MCF 10A (cell line): ENCODE measurements at regions not wholly inside any gene's neighbourhood (a gene's known extent, or its start where the extent isn't known, plus 50 kb on each side); places are given as distances from the start of the nearest gene placed in this dataset.

Experiments used
- BruUV-seq: library from RNA; stranded (reverse); fragments of 400-500 nt; replicated peaks from 2 replicates; lab custom pipeline; 2021; lab: Mats Ljungman, UMichigan
- CTCF ChIA-PET: fragments of 300-600 bp; sonication (Branson Sonifier 250); formaldehyde crosslinking; extraction: SDS; loops from one replicate; lab custom pipeline; 2021; ENCODE audit warnings: antibody characterized with exemption, inconsistent platforms; lab: Yijun Ruan, JAX
- POLR2A ChIA-PET: fragments of 300-600, 350-650 bp; sonication (Branson Sonifier 250); formaldehyde crosslinking; extraction: SDS; loops from one replicate; lab custom pipeline; 2020; ENCODE audit warnings: antibody characterized with exemption, inconsistent platforms; lab: Yijun Ruan, JAX
- DNase-seq: peaks from one replicate; pipeline ENCODE4 v3.0.0-alpha.2; 2018; ENCODE audit not compliant: unreplicated experiment
- H3K27ac Mint-ChIP-seq: one replicate; pipeline ENCODE4 v1.8.0; 2022; ENCODE audit warnings: mild to moderate bottlenecking, low read depth, mixed read lengths; ENCODE audit not compliant: unreplicated experiment
- H3K27me3 Mint-ChIP-seq: one replicate; pipeline ENCODE4 v1.8.0; 2022; ENCODE audit warnings: mixed read lengths; ENCODE audit not compliant: insufficient read depth, unreplicated experiment
- H3K36me3 Mint-ChIP-seq: one replicate; pipeline ENCODE4 v1.8.0; 2022; ENCODE audit warnings: mild to moderate bottlenecking, moderate library complexity, mixed read lengths; ENCODE audit not compliant: insufficient read depth, unreplicated experiment
- H3K4me1 Mint-ChIP-seq: one replicate; pipeline ENCODE4 v1.8.0; 2022; ENCODE audit warnings: mixed read lengths; ENCODE audit not compliant: insufficient read depth, unreplicated experiment
- H3K4me3 Mint-ChIP-seq: one replicate; pipeline ENCODE4 v1.8.0; 2022; ENCODE audit warnings: mild to moderate bottlenecking, moderate library complexity, mixed read lengths; ENCODE audit not compliant: unreplicated experiment
- H3K9me3 Mint-ChIP-seq: one replicate; pipeline ENCODE4 v1.8.0; 2022; ENCODE audit warnings: mixed read lengths; ENCODE audit not compliant: unreplicated experiment
- intact Hi-C: fragments of 100-400 bp; cut with micrococcal nuclease; formaldehyde crosslinking; loops from 2 replicates; pipeline ENCODE4 v1.14.1; 2022
- TF ChIP-seq, protein P1 (sequence below): fragments of 200-600 bp; IDR thresholded peaks from one replicate; pipeline ENCODE4 v1.8.0; 2022; ENCODE audit warnings: antibody characterized with exemption, mild to moderate bottlenecking; ENCODE audit not compliant: unreplicated experiment

DNA sequence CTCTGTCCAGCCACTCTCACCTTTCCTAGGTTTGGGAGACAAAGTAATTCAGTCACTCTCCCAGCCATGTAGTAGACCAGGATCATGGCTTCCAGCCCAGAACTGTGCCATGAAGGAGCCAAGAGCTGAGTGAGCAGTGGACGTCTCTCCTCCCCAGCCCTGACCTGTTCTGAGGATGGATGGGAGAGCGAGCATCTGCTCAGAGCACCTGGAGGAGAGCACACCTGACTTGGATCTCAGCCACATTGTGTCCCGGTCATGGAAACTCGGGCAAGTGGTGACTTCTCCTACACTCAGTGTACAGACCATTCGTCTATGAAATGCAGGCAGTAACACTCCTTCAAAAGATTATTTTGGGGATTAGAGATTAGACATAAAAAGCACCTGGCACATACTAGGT is 299.7 kb downstream of the TNS1 start:
- no peaks in the 10 kb centered on the region for H3K27me3 Mint-ChIP-seq
- H3K4me3 Mint-ChIP-seq = no peak overlapping the region
- TF ChIP-seq, protein P1, sequence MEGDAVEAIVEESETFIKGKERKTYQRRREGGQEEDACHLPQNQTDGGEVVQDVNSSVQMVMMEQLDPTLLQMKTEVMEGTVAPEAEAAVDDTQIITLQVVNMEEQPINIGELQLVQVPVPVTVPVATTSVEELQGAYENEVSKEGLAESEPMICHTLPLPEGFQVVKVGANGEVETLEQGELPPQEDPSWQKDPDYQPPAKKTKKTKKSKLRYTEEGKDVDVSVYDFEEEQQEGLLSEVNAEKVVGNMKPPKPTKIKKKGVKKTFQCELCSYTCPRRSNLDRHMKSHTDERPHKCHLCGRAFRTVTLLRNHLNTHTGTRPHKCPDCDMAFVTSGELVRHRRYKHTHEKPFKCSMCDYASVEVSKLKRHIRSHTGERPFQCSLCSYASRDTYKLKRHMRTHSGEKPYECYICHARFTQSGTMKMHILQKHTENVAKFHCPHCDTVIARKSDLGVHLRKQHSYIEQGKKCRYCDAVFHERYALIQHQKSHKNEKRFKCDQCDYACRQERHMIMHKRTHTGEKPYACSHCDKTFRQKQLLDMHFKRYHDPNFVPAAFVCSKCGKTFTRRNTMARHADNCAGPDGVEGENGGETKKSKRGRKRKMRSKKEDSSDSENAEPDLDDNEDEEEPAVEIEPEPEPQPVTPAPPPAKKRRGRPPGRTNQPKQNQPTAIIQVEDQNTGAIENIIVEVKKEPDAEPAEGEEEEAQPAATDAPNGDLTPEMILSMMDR = no peak
- POLR2A ChIA-PET = no interaction called here
- no peak overlapping the region for H3K27ac Mint-ChIP-seq
- intact Hi-C loops = no loop called here
- H3K9me3 Mint-ChIP-seq = no peaks in the 10 kb centered on the region
- no peaks in the 10 kb centered on the region for H3K36me3 Mint-ChIP-seq
- CTCF ChIA-PET = interaction anchor here (1.0 to 1.1 kb wide), 2 partner anchors 11 to 53 kb away, joined by 3 to 4 read pairs; no protein-coding TSS in a partner anchor
- no peak for DNase-seq
- no TSS peak for BruUV-seq
- H3K4me1 Mint-ChIP-seq = peaks cover 8% of the 10 kb centered on the region

DNA sequence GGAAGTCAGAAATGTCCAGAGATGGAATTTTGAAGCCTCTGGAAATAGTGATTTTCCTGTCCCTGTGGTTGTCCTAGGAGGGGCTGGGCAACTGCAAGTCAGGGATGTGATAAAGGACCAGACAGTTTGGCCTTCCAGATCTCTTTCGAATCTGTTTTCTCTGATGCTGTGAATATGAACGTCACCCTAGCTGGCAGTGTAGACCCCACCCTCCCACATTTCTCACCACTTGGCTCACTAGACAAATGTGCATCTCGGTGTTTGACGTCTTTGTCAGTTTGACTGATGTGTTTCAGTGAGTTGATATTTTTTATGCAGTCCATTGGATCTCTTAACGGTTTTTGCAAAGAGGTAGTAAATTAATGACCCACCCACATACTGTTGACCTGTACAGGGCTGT is 301.2 kb downstream of the TNS1 start:
- no peak for DNase-seq
- ChIA-PET CTCF (interaction anchor here (0.6 to 1.3 kb wide), 2 partner anchors 12 to 210 kb away, joined by 3 to 5 read pairs; no protein-coding TSS in a partner anchor), POLR2A (interaction anchor here (0.6 kb wide), 1 partner anchor 446 kb away, joined by 3 read pairs; no protein-coding TSS in a partner anchor)
- TF ChIP-seq, protein P1 = no peak
- Mint-ChIP-seq H3K27ac (no peak overlapping the region), H3K4me3 (no peak overlapping the region), H3K36me3 (no peaks in the 10 kb centered on the region), H3K9me3 (no peaks in the 10 kb centered on the region), H3K4me1 (peaks cover 1% of the 10 kb centered on the region), H3K27me3 (no peaks in the 10 kb centered on the region)
- intact Hi-C loops = no loop called here
- no TSS peak for BruUV-seq

DNA sequence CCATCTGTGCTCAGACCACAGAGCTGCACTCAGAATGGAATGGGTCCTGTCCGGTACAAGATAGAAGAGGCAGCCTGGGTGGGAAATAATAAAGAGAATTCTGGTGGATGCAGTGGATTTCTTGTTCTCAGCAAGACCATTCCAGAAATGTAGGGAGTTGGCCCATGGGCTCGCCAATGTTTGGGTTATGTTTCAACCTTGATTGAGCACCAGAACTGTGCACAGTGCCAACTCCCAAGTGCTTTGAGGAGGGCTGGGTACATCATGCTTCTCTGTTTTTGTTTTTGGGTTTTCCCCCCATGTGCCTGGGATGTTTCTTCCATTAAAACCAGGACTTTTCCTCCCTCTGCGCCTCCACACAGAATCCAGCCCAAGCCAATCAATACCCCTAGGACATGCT is 304.1 kb downstream of the TNS1 start:
- no TSS peak for BruUV-seq
- no peak for DNase-seq
- TF ChIP-seq, protein P1 = no peak
- Mint-ChIP-seq H3K4me1 (no peaks in the 10 kb centered on the region), H3K27me3 (no peaks in the 10 kb centered on the region), H3K36me3 (no peaks in the 10 kb centered on the region), H3K27ac (no peak overlapping the region), H3K4me3 (no peak overlapping the region), H3K9me3 (no peaks in the 10 kb centered on the region)
- intact Hi-C loops = no loop called here
- POLR2A ChIA-PET = no interaction called here
- CTCF ChIA-PET = interaction anchor here (0.7 kb wide), 1 partner anchor 63 kb away, joined by 3 read pairs; no protein-coding TSS in a partner anchor

DNA sequence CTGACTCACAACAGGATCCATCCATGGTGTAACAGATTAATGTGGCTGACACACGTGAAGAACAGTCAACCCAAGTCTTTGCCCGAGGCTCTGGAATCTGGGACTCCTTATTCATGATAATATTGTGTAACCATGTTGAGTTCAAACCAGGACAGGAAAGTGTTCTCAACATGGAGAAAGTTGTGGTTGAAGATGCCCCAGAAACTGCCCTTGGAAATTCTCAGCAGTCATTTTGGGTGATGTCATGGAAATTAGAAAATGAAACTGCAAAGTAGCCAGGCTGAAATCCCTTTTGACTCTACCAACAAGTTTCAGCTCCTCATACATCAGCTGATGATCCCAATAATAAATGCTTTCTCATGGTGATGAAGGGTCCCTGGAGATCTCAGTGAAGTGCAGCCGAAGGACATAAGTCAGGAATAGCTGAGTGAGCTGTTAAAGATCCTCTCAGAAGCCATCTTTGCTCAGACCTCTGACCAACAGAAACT is 307.7 kb downstream of the TNS1 start:
- BruUV-seq = no TSS peak
- intact Hi-C loops = no loop called here
- ChIA-PET CTCF (interaction anchor here (0.6 to 1.5 kb wide), 4 partner anchors 12 to 515 kb away, joined by 3 to 6 read pairs (median 3); no protein-coding TSS in a partner anchor), POLR2A (interaction anchor here (1.6 kb wide), 1 partner anchor 10 kb away, joined by 6 read pairs; no protein-coding TSS in a partner anchor)
- peaks cover 14% of the 10 kb centered on the region for H3K4me1 Mint-ChIP-seq
- H3K27me3 Mint-ChIP-seq = no peaks in the 10 kb centered on the region
- H3K4me3 Mint-ChIP-seq = peak overlapping the region; percentile 15
- H3K9me3 Mint-ChIP-seq = no peaks in the 10 kb centered on the region
- peak overlapping the region; percentile 44 for H3K27ac Mint-ChIP-seq
- DNase-seq = peak; percentile 92
- TF ChIP-seq, protein P1 = no peak
- no peaks in the 10 kb centered on the region for H3K36me3 Mint-ChIP-seq
